Liver (tissue), 3 donors: ENCODE measurements at regions not wholly inside any gene's neighbourhood (a gene's known extent, or its start where the extent isn't known, plus 50 kb on each side); places are given as distances from the start of the nearest gene placed in this dataset.

Experiments
- CTCF ChIP-seq: fragments of 150-350 bp; IDR thresholded peaks from 2 replicates; pipeline ENCODE4 v1.5.1; 2017; ENCODE audit warnings: improper control_type of control experiment, low read depth, low read length; ENCODE audit not compliant: missing input control
- TAF1 ChIP-seq: conservative IDR thresholded peaks from 2 replicates; pipeline ENCODE4 v1.6.1; 2016; ENCODE audit warnings: antibody characterized with exemption, mild to moderate bottlenecking
- donor health status: healthy.
- donor health status: healthy.

GRCh38 chr22:47816121-47816862, 1053.8 kb downstream of the TBC1D22A start:
- TF ChIP-seq TAF1: no peak
- TF ChIP-seq CTCF: no peak
